ENCODE measurements at regions not wholly inside any gene's neighbourhood (a gene's known extent, or its start where the extent isn't known, plus 50 kb on each side); places are given as distances from the start of the nearest gene placed in this dataset.
"Not testable (repeated sequence)": the region's sequence is repeated elsewhere in the genome, so short reads cannot be mapped to it uniquely, and the experiment has no call there.

DNA sequence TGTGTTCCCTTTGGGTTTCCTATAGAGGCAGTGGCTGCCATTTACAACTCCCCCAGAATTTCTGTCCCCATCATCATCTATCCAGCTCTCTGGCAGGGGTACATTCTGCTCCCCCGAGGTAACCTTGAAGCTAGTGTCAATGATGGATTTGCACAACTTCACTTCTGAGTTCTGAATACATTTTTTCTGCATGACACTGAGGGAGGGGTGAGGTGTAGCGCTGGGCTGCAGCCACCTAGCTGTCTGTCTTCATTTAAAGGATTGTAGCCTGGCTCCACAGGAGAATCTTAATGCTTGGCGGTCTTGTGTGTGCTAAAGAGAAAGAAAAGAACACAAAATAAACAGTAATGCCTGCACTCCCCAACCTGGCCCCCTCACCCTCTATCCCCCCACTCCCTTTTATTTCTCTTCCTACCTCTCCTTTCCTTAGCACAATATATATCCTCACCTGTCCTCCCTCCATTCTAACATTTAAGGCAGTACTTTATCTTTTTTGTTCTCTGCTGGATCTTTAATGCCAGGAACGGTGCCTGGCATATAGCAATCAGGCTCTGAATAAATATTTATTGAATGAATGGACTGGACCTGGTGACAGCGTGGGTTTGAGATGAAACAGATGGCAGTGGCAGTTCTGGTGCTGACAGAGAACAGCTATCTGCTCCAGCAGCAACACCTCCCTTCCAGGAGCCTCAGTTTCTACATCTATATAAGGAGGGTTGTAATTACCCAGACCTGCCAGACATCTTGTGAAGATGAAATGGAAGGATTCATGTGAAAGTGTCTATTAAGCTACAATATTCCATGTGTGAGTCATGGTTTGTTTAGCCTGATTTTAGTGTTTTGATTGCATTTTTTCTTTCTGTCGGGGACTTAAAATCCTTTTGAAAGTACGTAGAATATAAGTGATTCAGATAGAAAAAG, 163.5 kb upstream of the CDH11 start:
- DNase-seq = no peak

DNA sequence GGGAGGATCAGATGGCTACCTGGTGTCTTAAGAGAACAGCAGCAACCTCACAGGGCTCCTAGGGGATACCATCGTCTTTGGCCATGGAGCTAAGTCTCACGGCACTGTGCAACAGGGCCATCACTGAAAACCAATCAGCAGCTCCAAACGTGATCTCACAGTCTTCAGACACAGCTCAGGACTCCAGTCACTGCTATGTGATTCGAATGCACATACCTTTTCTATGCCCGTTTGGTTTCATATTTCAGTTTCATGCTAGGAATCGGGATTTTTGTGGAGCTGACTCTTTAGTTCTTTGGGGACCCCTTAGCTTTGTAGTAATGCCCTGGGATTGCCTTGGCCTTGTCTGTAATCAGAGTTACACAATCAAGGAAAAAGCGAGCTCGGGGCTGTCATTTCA, 162.8 kb upstream of the CDH11 start:
- no peak for DNase-seq

DNA sequence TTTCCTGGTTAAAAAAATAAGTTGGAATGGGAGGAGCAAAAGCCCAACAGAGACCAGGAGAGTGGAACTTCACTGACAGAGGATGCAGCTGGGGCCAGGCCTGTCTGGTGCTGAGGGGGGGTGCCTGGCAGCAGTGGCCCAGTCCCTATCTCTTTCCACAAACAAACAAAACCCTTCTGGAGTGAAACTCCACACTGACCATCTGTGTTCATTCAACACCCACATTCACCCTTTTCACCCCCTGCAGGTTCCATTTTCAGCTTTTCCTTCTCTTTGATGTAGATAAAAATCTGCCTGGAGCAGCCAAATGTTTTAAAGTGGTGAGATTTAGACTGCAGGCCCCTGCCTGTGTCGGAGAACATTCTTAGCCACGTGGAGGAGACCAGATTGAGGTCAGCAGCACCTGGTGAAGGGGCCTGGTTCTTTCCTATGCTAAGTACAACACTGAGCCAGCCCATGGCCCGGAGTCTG, 161.4 kb upstream of the CDH11 start:
- no peak for DNase-seq

DNA sequence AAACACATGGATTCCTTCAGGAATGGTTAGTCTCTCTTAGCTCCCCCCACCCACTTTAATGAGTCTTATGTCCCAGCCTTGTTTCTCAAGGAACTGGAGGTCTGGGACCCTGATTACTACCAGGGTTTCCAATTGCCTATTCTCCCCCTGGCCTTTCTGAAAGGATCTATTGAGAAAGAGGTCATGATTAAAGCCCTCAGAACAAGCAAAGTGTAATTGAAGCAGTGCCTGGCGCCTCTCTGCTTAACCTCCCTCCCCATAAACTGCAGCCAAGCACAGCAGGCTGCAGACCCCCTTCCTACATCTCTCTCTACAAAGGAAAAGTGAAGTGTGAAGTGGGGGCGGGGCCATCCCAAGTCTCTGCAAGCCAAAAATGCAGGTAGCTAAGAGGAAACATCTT, 159.7 kb upstream of the CDH11 start:
- no peak for DNase-seq

DNA sequence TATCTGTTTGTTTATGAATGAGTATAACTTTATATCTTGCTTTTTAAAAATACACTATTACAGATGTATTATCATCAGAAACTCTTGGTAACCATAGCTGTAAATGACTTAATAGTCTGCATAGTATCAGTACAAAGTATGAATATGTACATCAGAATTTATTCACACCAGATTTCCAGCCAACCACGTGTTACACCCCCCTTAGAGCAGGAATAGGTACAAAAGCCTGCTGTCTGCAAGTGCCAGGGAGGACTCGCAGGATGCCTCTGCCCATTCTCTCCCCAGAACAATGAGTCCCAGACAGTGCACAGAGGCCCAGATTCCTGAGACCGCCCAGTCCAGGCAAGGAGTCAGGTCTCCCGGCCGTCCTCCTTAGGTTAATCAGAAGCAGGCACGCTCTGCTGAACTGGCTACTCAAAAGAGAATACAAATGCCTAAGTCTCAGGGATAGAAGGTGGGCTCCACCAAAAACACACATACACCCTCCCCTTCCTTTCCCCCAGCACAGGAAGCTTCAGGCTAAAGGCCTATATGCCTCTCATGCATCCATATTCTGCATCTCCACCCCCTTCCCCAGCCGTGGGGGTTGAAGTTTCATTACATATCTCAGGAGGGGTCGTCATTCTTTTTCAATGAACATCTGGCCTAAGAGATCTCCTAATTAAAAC, 159.1 kb upstream of the CDH11 start:
- no peak for DNase-seq

DNA sequence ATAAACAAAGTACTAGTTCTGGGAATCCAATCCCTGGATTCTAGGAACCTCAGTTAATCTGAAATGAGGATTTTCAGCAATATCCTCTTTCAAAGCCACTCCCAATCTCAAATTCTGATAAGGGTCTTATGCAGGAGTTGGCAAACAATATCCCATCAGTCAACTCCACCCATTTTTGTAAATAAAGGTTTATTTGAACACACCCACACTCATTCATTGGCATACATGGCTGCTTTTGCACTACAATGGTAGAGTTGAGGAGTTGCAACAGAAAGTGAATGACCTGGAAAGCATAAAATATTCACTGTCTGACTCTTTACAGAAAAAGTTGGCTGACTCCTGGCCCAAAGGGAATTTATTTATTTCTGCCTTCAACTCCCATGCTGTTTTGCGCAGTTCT, 157.7 kb upstream of the CDH11 start:
- no peak for DNase-seq

DNA sequence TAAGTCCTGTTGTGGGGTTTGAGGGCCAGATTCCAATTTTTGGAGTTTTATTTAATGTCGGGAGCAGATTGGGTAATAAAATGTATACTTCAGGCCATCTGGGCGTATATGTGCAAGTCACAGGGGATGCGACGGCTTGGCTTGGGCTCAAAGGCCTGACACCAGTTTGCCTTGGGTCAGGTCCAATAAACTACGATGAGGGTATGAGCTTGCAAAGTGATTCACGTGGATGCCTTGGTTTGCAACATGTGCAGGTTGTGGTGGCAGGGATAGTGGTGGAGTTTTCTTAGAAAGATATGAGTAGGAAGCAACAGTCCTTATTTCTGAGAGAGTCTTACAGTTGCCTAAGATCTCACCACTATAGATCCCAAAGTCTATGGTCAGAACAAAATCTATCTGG, 157.0 kb upstream of the CDH11 start:
- no peak for DNase-seq

DNA sequence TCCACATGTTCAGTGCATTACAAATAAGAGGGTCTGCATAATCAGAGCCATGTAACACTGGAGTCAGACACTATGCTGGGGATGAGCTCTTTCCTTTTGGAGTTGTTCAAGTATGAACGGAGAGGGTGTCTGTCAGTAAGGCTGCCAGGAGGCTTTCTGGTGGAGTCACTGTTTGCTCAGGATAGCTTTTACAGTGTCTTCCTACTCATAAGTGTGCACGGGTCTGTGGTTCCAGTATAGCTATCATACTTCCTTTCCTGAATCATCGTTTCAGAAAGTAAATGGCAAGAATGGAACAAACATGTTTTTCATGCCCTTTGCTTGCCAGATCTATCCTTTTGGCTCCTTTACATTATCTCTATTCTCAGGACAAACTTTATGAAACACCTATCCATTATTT, 152.7 kb upstream of the CDH11 start:
- DNase-seq = no peak

DNA sequence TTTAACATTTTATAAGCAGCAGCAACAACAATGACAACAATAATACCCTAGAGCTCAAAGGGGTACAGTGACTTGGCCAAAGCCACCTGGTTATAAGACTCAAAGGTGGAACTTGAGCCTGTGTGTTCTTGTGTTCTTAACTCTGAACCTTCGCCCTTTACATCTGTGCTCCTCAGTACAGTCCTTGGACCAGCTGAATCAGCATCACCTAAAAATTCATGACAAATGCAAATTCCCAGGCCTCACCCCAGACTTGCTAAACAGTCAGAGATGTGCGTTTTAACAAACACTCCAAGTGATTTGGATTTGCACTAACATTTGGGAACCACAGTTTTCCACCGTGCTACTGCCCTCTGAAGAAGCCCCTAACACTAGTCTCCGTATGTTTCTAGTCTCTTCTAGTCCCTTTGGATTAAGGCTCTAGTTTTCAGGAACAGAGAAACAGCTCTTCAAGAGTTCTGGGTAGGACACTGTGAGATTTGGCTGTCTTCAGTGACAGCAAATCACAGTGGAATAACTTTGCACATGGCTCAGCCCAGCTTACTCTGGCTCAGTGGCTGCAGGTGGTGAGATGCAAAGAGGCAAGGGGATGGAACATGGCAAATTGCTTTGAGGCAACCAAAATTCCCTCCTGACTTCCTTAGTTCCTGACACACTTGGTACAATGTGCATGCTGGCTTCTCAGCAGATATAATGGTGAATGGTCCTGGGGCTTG, 151.0 kb upstream of the CDH11 start:
- DNase-seq = no peak

DNA sequence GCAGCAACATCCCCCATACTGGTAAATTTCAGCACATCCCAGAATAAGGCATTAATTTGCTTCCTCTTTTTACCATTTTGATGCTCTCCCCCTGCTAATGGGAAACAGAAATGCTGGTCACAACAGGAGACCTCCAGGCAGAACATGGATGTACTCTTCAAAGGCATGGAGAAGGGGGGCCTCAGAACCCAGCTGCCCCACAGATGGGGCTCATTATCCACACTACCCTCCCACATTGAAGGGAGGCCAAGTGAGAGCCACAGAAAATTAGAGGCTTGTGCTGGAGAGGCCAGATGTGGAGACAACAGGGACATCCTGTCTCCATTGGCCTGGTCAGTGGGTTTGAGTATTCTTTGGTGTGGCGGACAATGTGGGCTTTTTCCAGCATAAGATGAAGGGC, 150.1 kb upstream of the CDH11 start:
- no peak for DNase-seq

DNA sequence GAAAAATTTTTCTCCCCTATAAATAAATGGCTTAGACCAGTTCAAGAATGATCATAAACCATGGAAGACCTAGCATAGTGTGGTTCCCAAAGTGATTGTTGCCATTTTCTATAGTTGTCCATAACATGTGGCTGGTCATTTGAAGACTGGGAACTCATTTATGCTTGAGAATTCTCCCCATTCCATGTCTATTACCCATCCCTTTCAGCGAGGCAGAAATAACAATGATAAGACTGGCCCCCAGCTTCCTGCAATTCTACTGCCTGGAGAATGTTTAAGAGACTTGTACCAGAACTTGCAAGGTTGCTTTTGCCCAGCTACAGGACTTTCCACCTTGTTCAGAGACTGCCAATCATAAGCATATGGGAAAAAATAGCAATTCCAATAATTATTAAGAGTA, 146.5 kb upstream of the CDH11 start:
- no peak for DNase-seq

DNA sequence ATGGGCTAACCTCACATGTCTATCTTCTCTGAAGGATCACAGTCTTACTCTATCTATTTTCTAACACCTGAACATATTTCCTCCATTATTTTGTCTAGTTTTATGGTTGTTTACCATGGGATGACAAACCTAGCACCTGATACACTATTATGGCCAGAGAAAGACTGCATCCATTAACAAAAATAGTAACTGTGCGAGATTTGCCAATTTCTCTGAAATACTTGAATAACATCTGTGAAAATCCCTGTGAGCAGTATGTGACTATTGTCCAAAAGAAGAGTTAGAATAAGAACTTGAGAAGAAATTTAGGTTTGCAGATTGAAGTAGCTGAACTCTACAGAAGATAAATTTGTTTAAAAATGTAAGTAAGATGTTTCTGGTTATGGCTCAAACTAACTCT, 142.0 kb upstream of the CDH11 start:
- no peak for DNase-seq

DNA sequence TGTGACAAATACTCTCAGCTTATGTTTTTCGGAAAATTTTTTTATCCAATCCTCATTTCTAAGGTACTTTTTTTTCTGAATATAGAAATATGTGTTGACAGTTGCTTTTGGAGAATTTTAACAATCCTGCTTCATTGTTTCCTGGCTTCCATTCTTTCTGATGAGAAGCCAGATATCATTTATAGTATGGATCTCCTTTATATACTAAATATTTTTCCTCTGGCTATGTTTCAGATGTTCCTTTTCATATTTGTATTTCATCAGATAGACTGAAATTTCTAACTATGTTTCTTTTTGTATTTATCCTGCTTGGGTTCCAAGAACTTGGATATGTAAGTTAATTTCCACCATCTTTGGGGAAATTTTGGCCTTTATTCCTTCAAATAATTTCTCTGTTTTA, 138.9 kb upstream of the CDH11 start:
- no peak for DNase-seq

DNA sequence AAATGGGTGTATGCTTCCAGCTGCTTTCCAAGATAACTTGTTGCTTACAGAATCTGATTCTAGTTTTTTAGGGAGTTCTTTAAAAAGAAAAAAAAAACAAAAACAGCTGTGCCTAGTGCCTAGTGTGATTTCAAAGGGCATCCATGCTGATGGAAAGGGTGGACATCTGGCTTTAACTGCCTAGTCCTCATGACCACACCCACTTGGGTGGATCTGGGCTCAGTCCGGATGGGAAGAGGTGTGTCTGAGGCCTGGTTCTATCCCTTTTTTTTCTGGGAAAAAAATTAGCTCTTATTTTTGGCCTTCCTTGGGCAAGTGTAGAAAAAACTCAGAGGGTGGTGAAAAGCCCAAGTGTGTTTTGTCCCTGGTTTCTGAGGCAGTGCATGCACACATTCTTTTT, 132.3 kb upstream of the CDH11 start:
- no peak for DNase-seq

DNA sequence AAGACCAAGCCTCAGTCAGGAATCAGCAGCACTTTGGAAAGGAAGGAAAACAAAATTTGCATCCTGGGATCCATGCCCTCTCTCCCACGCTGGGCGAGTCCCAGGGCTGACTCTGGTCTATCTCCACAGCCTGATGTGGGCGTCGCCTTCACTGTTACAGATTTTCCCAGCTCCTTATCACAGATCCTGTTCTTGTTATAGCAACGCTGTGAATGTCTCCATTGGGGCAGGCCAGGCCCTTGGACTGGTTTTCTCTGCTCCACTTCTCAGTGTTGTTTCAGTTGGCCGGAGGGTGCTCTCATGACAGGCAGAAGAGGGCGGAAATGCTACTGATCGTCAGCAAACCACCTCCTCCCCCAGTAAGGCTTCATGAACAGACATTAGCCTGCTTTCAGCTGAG, 127.9 kb upstream of the CDH11 start:
- DNase-seq = no peak

DNA sequence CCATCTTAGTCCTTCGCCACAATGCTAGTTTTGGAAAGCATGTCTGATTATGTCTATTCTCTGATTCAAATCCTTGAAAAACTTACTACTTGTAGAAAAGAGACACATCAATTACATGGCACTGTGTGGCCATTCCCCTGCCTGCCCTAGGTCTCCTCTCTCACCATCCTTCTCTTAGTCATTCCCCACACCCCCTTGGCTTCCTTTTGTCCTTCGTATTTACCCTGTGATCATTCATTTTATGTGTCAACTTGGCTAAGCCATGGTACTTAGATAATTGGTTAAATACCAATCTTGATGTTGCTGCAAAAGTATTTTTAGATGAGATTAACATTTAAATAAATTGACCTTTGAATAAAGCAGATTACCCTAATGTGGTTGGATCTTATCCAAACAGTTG, 122.9 kb upstream of the CDH11 start:
- no peak for DNase-seq

DNA sequence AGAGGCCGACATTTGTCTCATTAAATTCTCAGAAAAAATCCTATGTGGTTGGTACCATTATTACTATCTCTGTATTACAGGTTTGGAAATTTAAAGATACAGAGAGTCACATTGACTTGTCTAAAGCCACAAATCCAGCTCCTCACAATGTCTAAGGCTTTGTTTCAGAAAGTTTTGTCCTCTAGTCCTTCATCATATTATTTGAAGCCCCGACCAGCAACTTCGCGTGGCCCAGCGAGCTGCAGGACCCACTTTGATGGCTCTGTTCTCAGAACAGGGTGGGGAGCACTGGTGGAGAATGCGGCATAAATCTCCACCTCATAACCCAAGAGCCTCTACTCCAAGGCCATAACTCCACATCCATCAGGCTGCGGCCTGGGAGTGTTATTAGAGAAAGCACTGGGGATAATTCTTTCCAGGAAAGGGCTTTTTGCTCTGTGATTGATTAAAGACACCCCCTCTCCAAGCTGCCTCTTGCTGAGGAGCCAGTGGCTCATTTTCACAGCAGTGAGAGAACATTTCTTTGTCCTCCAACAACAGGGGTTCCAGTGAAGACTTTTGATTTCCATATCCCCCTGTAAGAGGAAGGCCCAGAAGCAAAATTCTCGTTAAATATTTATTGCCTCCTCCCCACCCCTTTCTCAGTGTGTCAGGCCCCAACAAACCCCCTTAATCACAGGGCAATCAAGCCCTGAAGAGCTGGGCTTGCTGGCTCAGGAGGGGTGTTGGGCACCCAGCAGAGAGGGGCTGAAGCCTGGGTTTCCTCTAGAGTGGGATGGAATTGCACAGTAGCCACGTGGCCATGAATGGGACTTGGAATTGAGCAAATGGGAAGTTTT, 113.7 kb upstream of the CDH11 start:
- no peak for DNase-seq

DNA sequence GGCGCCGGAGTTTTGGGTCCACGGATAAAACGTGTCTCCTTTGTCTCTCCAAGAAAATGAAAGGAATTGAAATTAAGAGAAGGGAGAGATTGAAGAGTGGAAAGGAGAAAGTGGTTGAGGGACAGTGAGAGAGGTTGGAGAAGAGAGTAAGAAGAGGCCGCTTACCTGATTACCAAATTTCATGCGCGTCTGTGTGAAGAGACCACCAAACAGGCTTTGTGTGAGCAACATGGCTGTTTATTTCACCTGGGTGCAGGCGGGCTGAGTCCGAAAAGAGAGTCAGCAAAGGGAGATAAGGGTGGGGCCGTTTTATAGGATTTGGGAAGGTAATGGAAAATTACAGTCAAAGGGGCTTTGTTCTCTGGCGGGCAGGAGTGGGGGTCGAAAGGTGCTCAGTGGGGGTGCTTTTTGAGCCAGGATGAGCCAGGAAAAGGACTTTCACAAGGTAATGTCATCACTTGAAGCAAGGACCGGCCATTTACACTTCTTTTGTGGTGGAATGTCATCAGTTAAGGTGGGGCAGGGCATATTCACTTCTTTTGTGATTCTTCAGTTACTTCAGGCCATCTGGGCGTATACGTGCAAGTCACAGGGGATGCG, 113.0 kb upstream of the CDH11 start:
- DNase-seq = not testable (repeated sequence)

DNA sequence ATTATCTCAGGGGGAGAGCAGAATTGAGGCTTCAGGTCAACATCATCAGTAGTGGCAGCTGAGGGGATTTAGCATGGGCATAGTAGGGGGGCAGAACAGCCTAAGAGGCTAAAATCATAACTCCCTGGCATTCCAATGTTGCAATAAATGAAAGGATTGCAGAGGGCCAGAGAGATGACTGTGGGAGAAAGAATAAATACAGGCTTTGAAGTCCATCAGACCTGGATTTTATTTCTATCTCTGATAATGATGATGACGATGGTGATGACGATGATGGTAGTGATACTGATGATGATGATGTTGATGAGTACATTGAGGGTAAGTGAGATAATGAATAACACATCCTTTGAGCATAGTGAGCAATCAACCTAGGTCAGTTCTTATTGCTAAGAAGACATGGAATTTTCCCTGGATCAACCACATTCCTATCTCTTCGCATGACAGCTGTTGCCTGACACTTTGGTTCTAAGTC, 107.4 kb upstream of the CDH11 start:
- DNase-seq = no peak

DNA sequence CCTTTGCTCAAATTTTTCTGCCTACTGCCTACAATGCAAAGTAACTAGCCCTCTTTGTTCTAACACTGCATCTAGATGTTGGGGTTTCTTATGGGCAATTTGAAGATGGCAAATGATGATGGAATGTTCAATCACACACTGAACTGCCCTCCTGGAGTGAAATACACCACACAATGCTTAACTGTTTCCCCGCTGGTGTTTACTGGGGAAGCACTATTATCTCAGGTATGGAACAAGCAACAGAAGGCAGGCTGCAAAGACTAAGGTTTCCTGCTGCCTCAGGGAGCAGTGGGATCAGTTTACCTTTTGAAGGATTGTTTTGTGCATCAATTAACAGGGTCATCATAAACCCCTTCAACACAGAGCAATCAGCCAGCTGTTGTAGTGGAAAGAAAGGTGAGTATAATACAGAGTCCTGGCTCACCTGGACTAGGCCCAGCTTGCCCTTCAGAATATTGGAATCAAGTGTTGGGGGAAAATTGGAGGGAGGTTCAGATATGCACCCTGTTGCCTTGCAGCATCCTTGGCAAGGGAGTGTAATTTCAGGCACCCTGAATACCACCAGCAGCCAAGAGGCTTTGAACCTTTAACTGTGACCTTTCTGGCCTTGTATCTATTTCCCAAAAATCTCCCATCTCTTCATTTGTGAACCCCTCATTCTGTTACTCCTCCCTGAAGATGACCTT, 105.4 kb upstream of the CDH11 start:
- no peak for DNase-seq

DNA sequence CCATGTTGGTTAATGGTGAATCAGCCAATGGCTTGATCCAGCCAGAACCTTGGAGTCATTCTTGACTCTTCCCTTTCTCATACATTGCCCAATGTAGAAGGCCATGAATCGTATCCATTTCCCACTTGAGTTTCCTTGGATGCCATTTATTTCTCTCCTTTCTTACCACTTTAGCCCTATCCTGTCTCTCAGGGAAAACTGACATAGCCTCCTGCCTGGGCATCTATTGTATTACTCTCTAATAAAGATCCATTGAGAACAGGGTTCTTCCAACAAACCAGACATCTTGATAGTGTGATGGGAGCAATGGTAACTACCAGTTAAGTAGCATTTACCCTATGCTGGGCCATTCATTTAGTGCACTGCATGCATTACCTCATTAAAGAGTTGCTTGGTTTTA, 104.2 kb upstream of the CDH11 start:
- DNase-seq = no peak

DNA sequence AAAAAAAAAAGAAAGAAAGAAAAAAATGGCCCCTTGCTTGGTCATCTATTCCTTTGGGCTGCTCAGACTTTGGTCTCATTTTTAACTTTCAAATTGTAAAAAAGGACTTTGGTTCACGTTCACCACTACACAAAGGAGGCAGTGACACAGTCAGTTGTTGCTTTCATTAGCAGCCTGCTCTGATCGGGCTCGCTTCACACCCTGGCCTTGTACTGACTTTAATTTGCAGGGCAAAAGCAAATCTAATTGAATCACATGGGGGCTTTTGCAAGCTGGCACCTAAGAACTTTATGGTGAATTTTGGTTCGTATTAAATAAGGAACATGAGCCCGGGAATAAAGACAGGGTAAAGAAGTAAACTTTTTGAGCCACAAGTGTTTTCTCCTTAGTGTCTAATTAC, 103.6 kb upstream of the CDH11 start:
- no peak for DNase-seq

Measured in cerebellar nuclear complex (tissue), 1 donor.